HG02852 (cell line): ENCODE measurements at regions not wholly inside any gene's neighbourhood (a gene's known extent, or its start where the extent isn't known, plus 50 kb on each side); places are given as distances from the start of the nearest gene placed in this dataset.
"Not testable (repeated sequence)": the region's sequence is repeated elsewhere in the genome, so short reads cannot be mapped to it uniquely, and the experiment has no call there.

ENCODE experiments used
- ATAC-seq: cut with Tn5 transposase; IDR thresholded peaks from one replicate; pipeline ENCODE4 v1.9.1; 2021; ENCODE audit warnings: mild to moderate bottlenecking, moderate library complexity; ENCODE audit not compliant: unreplicated experiment

DNA sequence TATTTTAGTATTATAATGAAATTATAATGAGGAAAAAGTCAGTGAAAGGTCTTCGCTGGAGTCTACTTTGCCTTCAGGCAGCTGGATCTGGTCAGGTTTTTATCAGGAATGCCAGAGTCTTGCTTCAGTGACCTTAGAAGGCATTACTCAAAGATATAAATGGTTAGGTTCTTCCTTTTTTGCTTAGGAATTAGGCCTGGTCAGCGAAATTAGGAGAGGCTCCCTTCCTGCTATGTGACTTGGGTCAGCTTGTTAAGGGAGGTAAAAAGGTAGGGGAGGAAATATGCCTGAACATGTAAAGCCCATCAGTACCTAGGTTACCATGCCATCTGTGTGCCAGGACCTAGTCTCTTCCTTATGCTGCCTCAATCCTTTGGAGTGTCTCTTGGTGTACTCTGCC is 115.1 kb downstream of the OTOR start:
- no peak for ATAC-seq

DNA sequence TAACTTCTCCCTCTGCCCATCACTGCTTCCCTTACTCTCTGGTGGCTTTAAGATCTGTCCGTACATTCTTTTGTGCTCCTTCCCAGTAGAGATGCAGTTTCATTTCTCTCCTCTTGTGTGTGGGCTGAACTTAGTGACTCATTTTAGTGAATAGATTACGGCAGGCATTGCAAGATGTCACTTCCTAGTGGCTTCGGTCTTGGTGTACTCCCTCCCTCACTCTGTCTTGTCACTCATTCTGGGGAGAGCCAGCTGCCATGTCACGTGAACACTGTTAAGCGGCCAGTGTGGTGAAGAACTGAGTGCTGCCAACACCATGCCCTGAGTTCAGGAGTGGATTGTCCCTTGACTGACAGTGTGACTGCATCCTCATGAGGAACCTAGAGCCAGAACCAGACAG is 115.9 kb downstream of the OTOR start:
- ATAC-seq: peak; percentile 59

DNA sequence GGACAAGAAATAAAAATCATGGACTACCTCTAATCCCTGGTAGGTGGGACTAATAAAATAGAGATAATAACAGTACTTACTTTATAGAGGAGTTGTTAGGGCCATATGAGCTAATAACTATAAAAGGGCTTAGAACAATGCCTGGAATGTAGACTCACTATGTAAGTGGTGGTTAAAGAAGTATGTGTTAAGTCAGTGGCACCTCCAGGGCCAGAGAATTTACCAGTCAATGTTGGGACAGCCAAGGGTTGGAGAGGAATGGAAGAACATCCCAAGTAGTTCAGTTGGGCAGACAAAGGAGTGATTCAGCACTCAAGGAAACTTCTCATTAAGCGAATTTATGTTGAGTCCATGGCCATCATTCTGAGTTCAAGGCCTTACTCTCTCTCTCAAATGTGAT is 116.8 kb downstream of the OTOR start:
- no peak for ATAC-seq

DNA sequence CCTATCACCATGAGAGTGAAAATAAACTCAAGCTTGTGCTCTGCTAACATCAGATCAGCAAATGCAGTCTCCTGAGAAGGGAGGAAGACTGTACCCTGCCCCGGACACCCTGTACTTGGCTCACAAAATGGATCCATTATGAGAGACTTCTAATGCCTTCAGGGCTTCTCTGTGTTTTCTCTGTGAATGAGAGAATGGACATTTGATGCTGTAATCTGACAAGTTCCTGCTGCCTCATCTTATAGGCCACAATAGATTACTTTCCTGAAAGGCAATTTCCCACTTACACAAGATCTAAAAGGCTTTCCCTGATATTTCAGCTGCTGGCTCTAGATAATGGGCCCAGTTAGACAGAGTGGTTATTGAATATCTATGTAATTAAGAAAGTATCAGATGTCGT is 117.2 kb downstream of the OTOR start:
- ATAC-seq: no peak

DNA sequence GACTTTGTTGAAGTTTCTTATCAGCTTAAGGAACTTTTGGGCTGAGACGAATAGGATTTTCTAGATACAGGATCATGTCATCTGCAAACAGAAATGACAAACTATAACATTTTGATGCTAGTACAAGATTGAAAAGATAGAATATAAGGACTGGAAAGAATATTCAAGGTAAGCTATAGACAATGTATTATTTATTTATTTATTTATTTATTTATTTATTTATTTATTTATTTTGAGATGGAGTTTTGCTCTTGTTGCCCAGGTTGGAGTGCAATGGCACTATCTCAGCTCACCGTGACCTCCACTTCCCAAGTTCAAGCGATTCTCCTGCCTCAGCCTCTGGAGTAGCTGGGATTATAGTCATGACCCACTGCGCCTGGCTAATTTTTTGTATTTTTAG is 125.0 kb downstream of the OTOR start:
- ATAC-seq: not testable (repeated sequence)

DNA sequence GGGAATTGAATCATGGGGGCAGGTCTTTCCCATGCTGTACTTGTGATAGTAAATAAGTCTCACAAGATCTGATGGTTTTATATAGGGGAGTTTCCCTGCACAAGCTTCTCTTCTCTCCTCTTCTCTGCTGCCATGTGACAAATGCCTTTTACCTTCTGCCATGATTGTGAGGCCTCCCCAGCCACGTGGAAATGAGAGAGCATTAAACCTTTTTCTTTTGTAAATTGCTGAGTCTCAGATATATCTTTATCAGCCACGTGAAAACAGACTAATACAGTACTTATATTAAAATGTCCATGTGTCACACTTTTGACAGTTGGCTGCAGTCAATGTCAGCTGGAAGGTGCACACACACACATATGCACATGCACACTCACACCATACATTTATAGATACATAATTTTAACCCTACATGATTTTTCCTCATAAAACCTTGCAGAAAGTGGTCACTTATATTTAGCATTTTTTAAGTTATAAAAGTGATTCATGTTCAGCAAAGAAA is 128.9 kb downstream of the OTOR start:
- no peak for ATAC-seq

DNA sequence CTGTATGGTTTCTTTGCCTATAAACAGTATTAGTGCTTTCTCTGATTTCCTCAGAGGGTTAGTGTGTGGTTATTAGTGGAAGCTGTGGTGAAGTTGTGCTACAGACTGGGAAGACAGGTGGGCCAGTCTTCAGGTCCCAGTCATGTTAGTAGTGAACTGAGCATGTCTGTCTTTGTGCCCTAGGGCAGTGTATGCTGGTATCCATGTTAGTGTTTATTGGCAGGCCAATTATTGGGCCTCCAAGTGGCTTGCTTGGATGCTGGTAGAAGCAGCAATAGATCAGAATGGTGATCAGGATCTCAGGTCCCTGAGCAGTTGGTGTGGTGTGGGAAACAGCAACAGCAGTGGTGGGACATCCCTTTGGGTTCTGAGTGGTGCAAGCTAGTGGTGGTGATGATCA is 137.6 kb downstream of the OTOR start:
- ATAC-seq: no peak

DNA sequence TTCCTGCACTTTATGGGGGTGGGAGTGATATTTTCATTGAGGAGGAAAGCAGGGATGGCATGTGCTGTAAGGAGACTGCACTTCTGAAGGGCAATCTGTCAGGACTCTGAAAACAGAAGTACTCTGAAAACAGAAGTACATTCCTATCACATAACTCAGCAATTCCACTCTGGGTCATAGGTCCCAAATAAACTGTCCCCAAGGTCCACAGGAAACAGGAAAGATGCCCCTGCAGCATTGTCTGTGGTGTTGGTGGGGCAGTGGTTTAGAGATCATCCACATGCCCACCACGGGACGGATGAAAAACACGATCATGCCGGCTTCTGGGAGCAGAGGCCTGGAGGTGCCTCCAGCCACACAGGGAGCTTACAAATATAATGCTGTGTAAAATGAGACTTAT is 150.3 kb downstream of the OTOR start:
- no peak for ATAC-seq

DNA sequence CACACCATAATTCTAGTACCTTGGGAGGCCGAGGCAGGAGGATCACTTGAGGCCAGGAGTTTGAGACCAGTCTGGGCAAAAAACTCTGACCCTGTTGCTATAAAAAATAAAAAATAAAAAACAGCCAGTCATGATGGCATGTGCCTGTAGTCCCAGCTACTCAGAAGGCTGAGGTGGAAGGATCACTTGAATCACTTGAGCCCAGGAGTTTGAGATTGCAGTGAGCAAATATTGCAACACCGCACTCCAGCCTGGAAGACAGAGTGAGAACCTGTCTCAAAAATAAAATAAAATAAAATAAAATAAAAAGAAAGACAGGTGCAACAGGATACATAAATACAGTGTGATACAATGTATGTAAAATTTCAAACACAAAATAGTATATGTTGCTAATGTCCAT is 154.5 kb downstream of the OTOR start:
- ATAC-seq: no peak

DNA sequence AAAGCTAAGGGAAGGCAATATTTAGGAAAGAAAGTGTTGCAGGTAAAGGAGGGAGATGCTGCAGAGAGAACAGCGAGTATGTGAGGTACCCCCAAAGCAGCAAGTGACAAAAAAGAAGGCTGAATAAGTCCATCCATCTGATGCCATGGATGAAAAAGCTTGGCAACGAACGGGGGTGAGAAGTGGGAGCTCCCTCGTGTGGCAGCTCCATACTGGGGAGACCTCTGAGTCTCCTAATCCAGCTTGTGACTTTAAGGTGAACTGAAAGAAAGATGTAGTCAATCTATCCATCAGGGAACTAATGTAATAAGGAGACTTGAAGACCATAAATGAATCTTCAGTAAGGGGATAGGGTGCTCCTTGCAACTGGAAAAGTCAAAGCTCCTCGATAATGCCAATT is 156.6 kb downstream of the OTOR start:
- no peak for ATAC-seq

DNA sequence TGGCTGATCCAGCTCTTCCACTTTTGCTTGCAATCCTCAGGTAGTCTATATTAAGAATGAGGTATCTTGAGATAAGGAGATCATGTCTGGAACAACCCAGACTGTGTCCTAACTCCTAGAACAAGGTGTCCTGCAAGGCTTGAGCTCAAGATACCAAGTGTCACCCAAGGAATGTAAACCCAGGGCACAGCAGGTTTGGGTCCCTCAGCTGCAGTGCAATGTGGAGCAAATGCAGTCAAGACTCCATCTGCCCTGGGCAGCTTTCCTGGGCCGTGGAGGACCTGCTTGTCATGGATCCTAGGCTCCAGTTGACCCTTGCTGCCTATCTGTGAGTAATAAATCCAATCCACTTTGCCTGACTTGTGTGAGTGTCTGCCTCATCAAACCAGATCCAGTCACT is 166.1 kb downstream of the OTOR start:
- ATAC-seq: no peak

DNA sequence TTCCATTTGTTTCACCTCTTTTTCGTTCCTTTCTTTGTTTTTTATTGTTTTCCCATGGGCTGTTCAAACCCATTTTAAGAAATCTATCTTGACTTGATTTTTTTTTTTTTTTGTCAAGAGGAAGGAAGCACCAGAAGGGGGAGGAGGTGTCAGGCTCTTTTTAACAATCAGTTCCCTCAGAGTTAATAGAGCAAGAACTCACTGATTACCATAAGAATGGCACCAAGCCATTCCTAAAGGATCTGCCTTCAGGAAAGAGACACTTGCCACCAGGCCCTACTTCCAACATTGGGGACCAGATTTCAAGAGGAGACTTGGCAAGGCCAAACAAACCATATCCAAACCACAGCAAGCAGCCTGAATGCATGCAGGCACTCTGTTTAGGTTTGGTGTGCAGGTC is 168.0 kb downstream of the OTOR start:
- ATAC-seq: no peak

DNA sequence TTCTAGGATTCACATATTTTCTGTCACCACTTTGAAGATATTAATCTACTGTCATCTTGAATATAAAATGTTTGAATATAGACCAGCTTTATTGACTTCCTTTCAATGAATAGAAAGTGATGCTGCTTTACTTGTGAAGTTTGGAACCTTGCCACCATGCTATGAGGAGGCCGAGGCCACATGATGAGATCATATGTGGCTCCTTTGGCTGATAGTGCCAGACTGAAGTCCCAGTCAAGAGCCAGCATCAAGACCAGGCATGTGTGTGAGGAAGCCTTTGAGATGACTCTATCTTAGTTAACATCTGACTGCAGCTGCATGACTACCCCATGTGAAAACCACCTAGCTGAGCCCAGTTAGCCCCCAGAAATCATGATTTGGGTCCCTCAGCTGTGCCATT is 169.5 kb downstream of the OTOR start:
- no peak for ATAC-seq

DNA sequence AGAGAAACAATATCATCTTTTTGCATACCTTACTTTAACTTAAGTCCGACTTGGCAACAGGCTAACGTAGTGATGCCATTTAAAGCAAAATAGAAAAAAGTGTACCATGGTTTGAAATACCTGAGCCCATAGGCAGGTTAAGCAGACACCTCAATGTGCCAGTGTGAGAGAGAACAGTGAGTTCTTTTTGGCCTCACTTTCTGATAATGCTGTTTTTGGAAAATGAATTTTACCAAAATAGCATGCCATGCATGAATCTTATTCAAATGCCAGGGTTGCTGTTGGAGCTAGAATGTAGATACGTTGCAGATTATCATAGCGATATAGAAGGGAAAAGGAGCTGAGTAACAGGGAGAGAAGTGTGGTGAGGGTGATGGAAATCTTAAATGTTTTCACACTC is 170.2 kb downstream of the OTOR start:
- no peak for ATAC-seq

DNA sequence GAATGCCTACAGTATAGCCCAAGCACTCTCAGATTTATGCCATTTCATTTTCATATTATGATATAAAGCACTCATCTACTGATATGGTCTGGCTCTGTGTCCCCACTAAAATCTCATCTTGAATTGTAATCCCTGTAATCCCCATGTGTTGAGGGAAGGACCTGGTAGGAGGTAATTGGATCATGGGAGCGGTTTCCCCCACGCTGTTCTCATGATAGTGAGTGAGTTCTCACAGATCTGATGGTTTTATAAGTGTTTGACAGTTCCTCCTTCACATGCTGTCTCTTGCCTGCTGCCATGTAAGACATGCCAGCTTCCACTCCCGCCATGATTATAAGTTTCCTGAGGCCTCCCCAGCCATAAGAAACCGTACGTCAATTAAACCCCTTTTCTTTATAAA is 171.7 kb downstream of the OTOR start:
- no peak for ATAC-seq

DNA sequence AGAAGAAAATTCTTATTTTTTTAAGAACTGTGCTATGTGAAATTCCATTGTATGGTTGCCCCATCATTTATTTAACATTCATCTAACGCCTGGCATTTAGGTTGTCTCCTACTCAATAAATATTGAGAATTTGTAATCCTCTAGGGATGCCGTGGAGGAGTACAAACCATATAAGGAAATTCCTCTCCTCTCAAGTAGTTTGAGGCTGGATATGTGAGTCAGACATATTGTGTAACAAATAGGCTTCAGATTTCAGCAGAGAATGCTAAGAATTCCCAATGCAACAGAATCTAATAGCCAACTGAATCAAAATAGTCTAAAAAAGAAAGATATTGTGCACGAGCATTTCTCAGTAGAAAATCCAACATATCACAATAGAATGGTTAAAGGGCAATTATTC is 174.7 kb downstream of the OTOR start:
- ATAC-seq: no peak

DNA sequence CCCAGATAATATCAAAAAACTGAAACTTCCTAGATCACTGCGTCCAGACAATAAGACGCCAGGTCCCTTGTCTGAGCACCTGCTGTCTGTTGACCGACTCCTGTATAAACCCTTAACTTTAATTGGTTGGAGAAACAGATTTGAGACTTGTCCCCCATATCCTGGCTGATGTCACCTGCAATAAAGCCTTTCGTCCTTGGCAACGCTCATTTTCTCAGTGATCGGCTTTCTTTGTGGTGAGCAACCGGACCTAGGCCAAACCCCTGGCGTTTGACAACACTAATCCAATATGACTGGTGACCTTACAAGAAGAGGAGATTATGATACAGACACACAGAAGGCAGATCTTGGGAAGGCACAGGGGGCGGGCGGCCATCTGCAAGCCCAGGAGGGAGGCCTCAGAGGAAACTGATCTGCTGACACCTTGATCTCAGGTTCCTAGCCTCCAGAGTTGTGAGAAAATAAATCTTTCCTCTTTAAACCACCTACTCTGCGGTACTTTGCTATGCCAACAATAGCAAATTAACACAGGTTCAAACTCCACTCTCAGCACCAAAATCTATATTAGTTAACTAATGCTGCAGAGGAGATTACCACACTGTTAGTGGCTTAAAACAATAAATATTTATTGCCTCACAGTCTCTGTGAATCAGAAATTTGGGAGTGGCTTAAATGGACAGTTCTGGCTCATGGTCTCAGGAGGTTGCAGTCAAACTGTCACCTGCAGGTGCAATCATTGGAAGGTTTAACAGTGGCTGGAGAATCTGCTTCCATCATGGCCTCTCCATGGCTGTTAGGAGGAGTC is 178.7 kb downstream of the OTOR start:
- no peak for ATAC-seq

DNA sequence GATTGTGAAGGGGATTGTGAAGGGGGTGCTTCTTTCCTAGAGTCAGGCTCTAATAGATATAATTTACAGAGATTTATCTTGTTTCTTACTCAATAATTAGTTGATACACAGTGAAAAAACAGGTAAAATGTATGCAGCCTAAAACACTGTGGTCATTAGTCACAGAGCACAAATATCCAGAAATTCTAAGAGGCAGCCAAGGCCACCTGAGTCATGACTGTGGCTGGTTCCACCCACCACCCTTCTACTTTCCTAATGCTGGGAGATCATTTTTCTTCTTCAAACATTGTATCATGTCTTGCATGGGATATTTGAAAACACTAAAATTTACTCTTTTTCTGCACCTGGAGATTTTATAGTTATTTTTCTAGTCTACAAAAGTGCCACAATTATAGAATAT is 181.6 kb downstream of the OTOR start:
- no peak for ATAC-seq

DNA sequence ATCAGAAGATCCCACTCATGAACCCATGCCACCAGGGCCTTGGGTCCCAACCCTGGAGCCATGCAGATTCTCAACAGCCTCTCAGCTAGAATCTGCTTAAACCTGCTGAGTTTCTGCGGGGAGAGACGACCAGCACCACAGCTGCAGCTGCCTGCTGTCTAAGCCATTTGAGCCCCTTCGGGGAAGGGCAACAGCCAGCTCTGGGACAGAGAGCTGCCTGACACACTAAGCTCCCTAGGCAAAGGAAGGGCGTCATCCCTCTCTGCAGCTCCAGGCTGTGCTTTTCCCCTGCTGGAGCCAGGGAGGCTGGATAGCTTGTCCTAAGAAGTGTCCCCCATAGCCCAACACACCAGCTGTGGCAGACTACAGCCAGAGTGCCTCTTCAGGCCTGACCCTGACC is 182.5 kb downstream of the OTOR start:
- no peak for ATAC-seq

DNA sequence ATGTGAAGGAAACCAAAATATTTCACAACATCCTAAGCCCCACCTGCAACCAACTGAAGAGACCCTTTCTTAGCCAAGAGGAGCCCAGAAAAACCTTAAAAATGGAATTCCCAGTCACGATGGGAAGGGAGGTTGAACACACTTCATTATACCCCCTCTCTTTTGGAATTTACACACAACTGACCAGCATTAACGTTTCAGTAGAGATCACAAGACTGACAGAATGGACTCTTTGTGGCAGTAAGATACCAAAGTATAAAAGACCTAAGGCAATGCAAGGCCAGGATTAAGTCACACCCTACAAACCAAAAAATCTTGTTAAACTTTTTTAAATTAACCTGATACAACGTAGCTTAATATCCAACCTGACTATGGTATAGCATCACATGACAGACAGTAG is 190.9 kb downstream of the OTOR start:
- no peak for ATAC-seq

DNA sequence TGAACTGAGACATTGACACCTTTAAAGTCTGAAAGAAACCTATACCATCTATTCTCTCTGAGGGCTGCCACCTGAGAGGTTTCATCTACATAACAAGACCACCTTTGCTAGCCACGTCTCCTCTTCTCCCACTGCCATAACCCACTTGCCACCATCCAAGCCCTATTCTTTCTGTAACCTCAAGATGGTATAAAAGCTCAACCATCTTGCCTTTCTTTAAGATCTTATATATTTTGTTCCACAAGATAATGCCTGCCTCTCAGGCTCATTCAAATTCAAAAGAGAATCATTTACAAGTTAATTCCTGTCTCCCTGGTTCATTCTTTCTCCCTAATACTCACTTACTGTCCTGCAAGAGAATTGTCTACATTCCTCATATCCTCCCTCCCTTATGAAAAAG is 192.5 kb downstream of the OTOR start:
- no peak for ATAC-seq

DNA sequence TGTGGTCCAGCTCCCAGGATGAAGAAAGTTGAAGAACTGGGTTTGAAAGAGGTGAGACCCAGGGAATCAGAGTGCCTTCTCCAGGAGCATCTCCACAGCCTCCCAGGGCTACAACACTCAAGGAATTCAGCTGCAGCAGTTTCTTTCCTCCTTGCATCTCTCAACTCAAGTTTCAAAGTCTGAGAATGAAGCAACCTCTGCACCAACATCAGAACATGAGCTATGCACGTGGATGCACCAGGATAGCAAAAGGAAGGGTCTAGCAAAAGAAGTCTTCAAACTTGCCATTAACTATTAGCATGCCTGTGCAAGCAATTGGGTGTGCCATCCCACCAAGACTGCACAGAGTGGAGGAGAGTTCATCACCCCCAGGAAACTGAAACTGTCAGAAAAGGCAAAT is 193.9 kb downstream of the OTOR start:
- no peak for ATAC-seq

DNA sequence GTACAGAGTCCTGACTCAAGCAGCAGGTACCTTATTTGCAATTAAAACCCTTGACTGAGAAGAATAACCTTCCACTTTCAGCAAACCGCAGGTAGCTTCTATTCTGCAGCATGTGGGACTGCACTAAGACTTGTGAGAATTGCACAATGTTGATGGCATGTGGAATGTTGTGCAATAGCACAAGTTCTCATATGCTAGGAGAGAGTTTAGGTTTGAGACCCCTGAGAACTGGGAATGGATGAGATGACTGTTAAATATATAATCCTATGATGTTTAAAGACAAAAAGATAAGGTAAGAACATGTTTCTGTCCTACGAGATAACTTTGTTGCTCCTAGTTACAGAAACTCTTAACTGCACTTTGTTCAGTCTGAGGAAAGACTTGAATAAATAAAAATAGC is 194.6 kb downstream of the OTOR start:
- no peak for ATAC-seq
